ENCODE measurements at regions not wholly inside any gene's neighbourhood (a gene's known extent, or its start where the extent isn't known, plus 50 kb on each side); places are given as distances from the start of the nearest gene placed in this dataset.

DNA sequence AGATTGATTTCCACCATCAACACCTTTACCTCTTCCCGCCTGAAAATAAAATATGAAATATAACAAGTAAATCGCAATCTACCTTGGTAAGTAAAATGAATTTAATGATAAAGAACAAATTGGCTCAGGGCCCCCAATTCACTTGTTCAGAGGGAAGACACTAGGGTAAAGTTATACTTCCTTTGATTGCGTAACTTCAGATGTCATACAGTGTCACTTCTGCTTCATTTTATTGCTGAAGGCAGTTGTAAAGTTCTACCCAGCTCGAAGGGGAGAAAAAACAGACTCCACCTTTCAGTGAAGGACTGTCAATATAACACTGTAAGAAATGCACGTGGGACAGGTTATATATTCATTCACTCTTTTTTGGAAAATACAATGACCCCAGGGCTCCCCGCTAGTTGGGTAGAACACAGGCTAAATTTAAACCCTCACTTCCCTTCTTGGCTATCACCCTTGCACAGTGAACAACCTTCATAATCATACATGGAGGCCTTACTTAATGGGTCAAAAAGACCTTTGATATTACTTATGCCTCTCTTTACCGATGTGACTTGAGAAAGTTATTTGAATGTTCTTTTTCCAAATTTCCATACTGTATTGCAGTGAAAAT, 848.8 kb downstream of the MAT2B start:
- H3K4me1 ChIP-seq, result no peaks in the 10 kb centered on the region
- no peak overlapping the region for H3K27ac ChIP-seq
- no peaks in the 10 kb centered on the region for H3K27me3 ChIP-seq (replicated peaks in 1 of 7)
- TF ChIP-seq POLR2A (IDR thresholded peaks at IDR 0.05) (no peak), POLR2AphosphoS5 (IDR thresholded peaks at IDR 0.05) (no peak)
- TF ChIP-seq, protein P1, sequence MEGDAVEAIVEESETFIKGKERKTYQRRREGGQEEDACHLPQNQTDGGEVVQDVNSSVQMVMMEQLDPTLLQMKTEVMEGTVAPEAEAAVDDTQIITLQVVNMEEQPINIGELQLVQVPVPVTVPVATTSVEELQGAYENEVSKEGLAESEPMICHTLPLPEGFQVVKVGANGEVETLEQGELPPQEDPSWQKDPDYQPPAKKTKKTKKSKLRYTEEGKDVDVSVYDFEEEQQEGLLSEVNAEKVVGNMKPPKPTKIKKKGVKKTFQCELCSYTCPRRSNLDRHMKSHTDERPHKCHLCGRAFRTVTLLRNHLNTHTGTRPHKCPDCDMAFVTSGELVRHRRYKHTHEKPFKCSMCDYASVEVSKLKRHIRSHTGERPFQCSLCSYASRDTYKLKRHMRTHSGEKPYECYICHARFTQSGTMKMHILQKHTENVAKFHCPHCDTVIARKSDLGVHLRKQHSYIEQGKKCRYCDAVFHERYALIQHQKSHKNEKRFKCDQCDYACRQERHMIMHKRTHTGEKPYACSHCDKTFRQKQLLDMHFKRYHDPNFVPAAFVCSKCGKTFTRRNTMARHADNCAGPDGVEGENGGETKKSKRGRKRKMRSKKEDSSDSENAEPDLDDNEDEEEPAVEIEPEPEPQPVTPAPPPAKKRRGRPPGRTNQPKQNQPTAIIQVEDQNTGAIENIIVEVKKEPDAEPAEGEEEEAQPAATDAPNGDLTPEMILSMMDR (IDR thresholded peaks at IDR 0.05 in 8 of 11, conservative IDR thresholded peaks at IDR 0.05 in 3 of 11), result no peak
- 76 to 80% (median 78%) methylated on average over 7 of the region's 7 CpGs for WGBS, 5 donors
- intact Hi-C loops (cut with DNase I; ENCODE audit: low total_unique reads), result no loop called here
- H3K36me3 ChIP-seq, result no peaks in the 10 kb centered on the region
- H3K4me3 ChIP-seq, result no peak overlapping the region
- no peak for DNase-seq
- no peaks in the 10 kb centered on the region for H3K9me3 ChIP-seq

GRCh38 chr5:164355267-164355830, 849.9 kb downstream of the MAT2B start:
- Histone ChIP-seq H3K27ac (no peak overlapping the region), H3K27me3 (replicated peaks in 1 of 7) (no peaks in the 10 kb centered on the region), H3K9me3 (no peaks in the 10 kb centered on the region), H3K36me3 (no peaks in the 10 kb centered on the region), H3K4me3 (no peak overlapping the region), H3K4me1 (no peaks in the 10 kb centered on the region)
- WGBS, 5 donors, result 46 to 83% (median 62%) methylated on average over 3 of the region's 3 CpGs
- intact Hi-C loops (cut with DNase I; ENCODE audit: low total_unique reads), result no loop called here
- no peak for DNase-seq
- TF ChIP-seq, protein P1 (IDR thresholded peaks at IDR 0.05 in 8 of 11, conservative IDR thresholded peaks at IDR 0.05 in 3 of 11), result no peak
- TF ChIP-seq POLR2AphosphoS5 (IDR thresholded peaks at IDR 0.05) (no peak), POLR2A (IDR thresholded peaks at IDR 0.05) (no peak)

DNA sequence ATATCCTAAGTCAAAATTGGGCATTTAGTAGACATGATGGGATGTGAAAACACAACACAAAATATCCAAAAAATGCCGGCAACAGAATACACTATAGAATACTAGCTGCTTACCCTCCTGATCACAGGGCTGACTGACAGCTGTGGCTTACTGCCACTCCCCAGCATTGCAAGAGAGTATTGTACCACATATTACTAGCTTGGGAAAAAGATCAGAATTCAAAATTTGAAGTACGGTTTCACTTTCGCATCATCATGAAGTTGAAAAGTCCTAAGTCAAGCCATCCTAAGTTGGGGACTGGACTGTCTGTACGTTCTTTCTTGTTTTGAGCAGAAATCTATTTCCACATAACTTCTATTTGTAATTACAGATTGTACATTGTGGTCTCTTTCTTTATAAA, 851.4 kb downstream of the MAT2B start:
- 80 to 89% (median 83%) methylated on average over 4 of the region's 4 CpGs for WGBS, 5 donors

DNA sequence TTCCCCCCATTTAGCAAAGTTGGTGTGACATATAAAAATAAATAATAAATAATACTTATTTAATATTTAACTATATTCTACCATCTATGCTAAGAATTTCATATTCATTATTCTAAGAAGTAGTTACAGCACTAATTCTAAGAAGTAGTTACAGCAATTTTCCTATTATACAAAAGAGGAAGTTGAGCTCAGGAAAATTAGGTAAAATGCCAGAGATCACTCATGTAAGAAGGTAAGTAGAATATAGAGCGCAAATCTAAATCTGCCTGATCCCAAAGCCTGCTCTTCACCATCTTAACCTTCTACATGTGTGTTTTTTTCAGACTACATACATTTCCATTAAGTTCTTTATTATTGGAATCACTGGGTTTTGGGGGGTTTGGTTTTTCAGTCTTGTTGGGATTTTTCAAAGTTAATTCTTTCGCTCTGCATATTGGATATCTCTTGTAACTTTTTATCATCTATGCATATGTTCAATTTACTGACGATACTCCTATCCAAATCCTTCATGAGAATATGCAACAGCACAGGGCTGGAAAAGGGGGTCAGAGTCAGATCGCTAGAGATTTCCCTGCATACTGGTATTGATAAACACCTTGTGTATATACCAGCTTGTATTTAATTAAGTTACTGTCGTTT, 852.1 kb downstream of the MAT2B start:
- H3K27ac ChIP-seq, result no peak overlapping the region
- H3K9me3 ChIP-seq, result no peaks in the 10 kb centered on the region
- no peak overlapping the region for H3K4me3 ChIP-seq
- H3K36me3 ChIP-seq, result no peaks in the 10 kb centered on the region
- 72 to 78% (median 77%) methylated on average over 5 of the region's 5 CpGs for WGBS, 5 donors
- no peaks in the 10 kb centered on the region for H3K27me3 ChIP-seq (replicated peaks in 1 of 7)
- H3K4me1 ChIP-seq, result no peaks in the 10 kb centered on the region
- TF ChIP-seq POLR2A (IDR thresholded peaks at IDR 0.05), result no peak
- TF ChIP-seq, protein P1 (IDR thresholded peaks at IDR 0.05 in 8 of 11, conservative IDR thresholded peaks at IDR 0.05 in 3 of 11), result no peak
- TF ChIP-seq POLR2AphosphoS5 (IDR thresholded peaks at IDR 0.05), result no peak
- no peak for DNase-seq
- intact Hi-C loops (cut with DNase I; ENCODE audit: low total_unique reads), result no loop called here

More for the DNA sequence above, 851.4 kb downstream of the MAT2B start:
- Histone ChIP-seq H3K9me3 (no peaks in the 10 kb centered on the region), H3K4me3 (no peak overlapping the region), H3K4me1 (no peaks in the 10 kb centered on the region), H3K27me3 (replicated peaks in 1 of 7) (no peaks in the 10 kb centered on the region), H3K27ac (no peak overlapping the region), H3K36me3 (no peaks in the 10 kb centered on the region)
- TF ChIP-seq POLR2AphosphoS5 (IDR thresholded peaks at IDR 0.05) (no peak), POLR2A (IDR thresholded peaks at IDR 0.05) (no peak)
- TF ChIP-seq, protein P1 (IDR thresholded peaks at IDR 0.05 in 8 of 11, conservative IDR thresholded peaks at IDR 0.05 in 3 of 11), result no peak
- intact Hi-C loops (cut with DNase I; ENCODE audit: low total_unique reads), result no loop called here
- no peak for DNase-seq
